NT2/D1 (cell line): ENCODE measurements at regions not wholly inside any gene's neighbourhood (a gene's known extent, or its start where the extent isn't known, plus 50 kb on each side); places are given as distances from the start of the nearest gene placed in this dataset.

ENCODE experiments used
- SUZ12 ChIP-seq: IDR thresholded peaks from 2 replicates; pipeline ENCODE4 v1.6.1; 2011; ENCODE audit not compliant: insufficient read length, insufficient read depth; ENCODE audit errors: extremely low read depth
- YY1 ChIP-seq: IDR thresholded peaks from 2 replicates; pipeline ENCODE4 v1.6.1; 2011; ENCODE audit not compliant: insufficient read length, insufficient read depth
- ZNF274 ChIP-seq: IDR thresholded peaks from 2 replicates; pipeline ENCODE4 v1.6.1; 2011; ENCODE audit warnings: mild to moderate bottlenecking, low read depth, low read length

GRCh38 chr11:106344394-106344793 lies 266.9 kb downstream of the AASDHPPT start:
- no peak for TF ChIP-seq SUZ12
- TF ChIP-seq YY1: no peak
- TF ChIP-seq ZNF274: no peak
